DOHH2 (cell line): ENCODE measurements at regions not wholly inside any gene's neighbourhood (a gene's known extent, or its start where the extent isn't known, plus 50 kb on each side); places are given as distances from the start of the nearest gene placed in this dataset.

Source experiments
- EZH2phosphoT487 ChIP-seq: fragments of 200-600 bp; sonication (generic); IDR thresholded peaks from 2 replicates; pipeline ENCODE4 v1.6.1; 2017; ENCODE audit warnings: borderline replicate concordance, mild to moderate bottlenecking, antibody characterized with exemption, low read length, moderate library complexity, mixed read lengths
- TF ChIP-seq, protein P1 (sequence below): fragments of 200-600 bp; sonication (generic); IDR thresholded peaks from one replicate; pipeline ENCODE4 v1.5.1; 2014; ENCODE audit warnings: antibody characterized with exemption, mild to moderate bottlenecking, low read depth, low read length; ENCODE audit not compliant: poor library complexity, severe bottlenecking

GRCh38 chr4:131381055-131381454 lies 1768.0 kb upstream of the PCDH10 start:
- TF ChIP-seq, protein P1, sequence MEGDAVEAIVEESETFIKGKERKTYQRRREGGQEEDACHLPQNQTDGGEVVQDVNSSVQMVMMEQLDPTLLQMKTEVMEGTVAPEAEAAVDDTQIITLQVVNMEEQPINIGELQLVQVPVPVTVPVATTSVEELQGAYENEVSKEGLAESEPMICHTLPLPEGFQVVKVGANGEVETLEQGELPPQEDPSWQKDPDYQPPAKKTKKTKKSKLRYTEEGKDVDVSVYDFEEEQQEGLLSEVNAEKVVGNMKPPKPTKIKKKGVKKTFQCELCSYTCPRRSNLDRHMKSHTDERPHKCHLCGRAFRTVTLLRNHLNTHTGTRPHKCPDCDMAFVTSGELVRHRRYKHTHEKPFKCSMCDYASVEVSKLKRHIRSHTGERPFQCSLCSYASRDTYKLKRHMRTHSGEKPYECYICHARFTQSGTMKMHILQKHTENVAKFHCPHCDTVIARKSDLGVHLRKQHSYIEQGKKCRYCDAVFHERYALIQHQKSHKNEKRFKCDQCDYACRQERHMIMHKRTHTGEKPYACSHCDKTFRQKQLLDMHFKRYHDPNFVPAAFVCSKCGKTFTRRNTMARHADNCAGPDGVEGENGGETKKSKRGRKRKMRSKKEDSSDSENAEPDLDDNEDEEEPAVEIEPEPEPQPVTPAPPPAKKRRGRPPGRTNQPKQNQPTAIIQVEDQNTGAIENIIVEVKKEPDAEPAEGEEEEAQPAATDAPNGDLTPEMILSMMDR: no peak
- no peak for TF ChIP-seq EZH2phosphoT487
